Vagina (tissue), 2 donors: ENCODE measurements at regions not wholly inside any gene's neighbourhood (a gene's known extent, or its start where the extent isn't known, plus 50 kb on each side); places are given as distances from the start of the nearest gene placed in this dataset.

Experiments
- DNase-seq, 2 donors: peaks; one replicate each; pipeline ENCODE4 v3.0.0-alpha.2; 2017; ENCODE audit errors: extremely low spot score in 2 of 2
- H3K27ac ChIP-seq: fragments of 200-600 bp; sonication (generic); one replicate; pipeline ENCODE4 v1.5.1; 2019
- H3K27me3 ChIP-seq: fragments of 200-600 bp; sonication (generic); one replicate; pipeline ENCODE4 v1.5.1; 2019
- H3K36me3 ChIP-seq, 2 donors: fragments of 200-600 bp; sonication (generic); one replicate each; pipeline ENCODE4 v1.5.1; 2017 to 2019
- H3K4me1 ChIP-seq: fragments of 200-600 bp; sonication (generic); one replicate; pipeline ENCODE4 v1.5.1; 2019
- H3K4me3 ChIP-seq, 2 donors: fragments of 200-600 bp; sonication (generic); 1 replicate in 1 of 2; 2 replicates in 1 of 2; pipeline ENCODE4 v1.5.1; 2016 to 2019
- H3K9me3 ChIP-seq: fragments of 200-600 bp; sonication (generic); one replicate; pipeline ENCODE4 v1.5.1; 2019
- POLR2A ChIP-seq, 2 donors: fragments of 450-650 bp; IDR thresholded peaks; one replicate each; pipeline ENCODE4 v1.6.1; 2017; ENCODE audit warnings: antibody characterized with exemption in 2 of 2, mild to moderate bottlenecking in 2 of 2, moderate library complexity in 2 of 2
- POLR2AphosphoS5 ChIP-seq, 2 donors: sonication (generic); formaldehyde crosslinking; IDR thresholded peaks; one replicate each; pipeline ENCODE4 v1.9.0; 2017; ENCODE audit warnings: antibody characterized with exemption in 2 of 2, mild to moderate bottlenecking in 2 of 2, low read depth in 1 of 2; ENCODE audit not compliant: insufficient read depth in 1 of 2
- intact Hi-C: fragments of 100-400 bp; cut with DNase I; formaldehyde crosslinking; loops from one replicate; pipeline ENCODE4 v1.15.1; 2023
- TF ChIP-seq, protein P1 (sequence below), 3 experiments: fragments of 450-650 bp in 2 of 3; fragments of 200-600 bp in 1 of 3; sonication (generic) in 1 of 3; IDR thresholded peaks; one replicate each; pipeline ENCODE4 v1.5.1; 2017 to 2019; ENCODE audit warnings: antibody characterized with exemption in 3 of 3, mild to moderate bottlenecking in 2 of 3, moderate library complexity in 2 of 3

DNA sequence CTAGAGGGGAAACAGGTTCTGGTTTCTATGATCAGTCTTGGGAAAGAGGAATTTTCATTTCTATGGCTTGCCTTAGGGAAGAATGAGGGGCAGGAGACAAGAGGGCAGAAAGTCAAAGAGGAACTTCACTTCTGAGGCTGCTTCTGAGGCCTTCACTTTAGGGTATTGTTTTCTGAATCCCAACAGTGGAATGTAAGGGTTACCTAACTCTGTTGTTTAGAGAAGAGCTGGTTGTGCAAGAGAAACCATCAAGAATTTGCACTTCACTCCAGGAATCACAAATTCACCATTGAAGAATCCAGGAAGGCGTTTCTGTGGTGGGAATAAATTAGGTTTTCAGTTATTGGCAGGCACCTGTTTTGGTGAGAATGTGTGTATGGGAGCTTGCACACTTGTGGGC is 126.7 kb upstream of the AMOT start:
- H3K9me3 ChIP-seq, result no peaks in the 10 kb centered on the region
- no peaks in the 10 kb centered on the region for H3K4me1 ChIP-seq
- no peak for DNase-seq
- no peaks in the 10 kb centered on the region for H3K36me3 ChIP-seq
- no peak for TF ChIP-seq POLR2AphosphoS5 (IDR thresholded peaks at IDR 0.05; ENCODE audit: insufficient read depth in 1 of 2, low read depth in 1 of 2)
- no peak overlapping the region for H3K4me3 ChIP-seq
- H3K27ac ChIP-seq, result no peak overlapping the region
- no peaks in the 10 kb centered on the region for H3K27me3 ChIP-seq
- intact Hi-C loops, result no loop called here

- TF ChIP-seq POLR2AphosphoS5 (IDR thresholded peaks at IDR 0.05; ENCODE audit: insufficient read depth in 1 of 2, low read depth in 1 of 2), result no peak
- no peak for TF ChIP-seq POLR2A (IDR thresholded peaks at IDR 0.05)
- TF ChIP-seq, protein P1, sequence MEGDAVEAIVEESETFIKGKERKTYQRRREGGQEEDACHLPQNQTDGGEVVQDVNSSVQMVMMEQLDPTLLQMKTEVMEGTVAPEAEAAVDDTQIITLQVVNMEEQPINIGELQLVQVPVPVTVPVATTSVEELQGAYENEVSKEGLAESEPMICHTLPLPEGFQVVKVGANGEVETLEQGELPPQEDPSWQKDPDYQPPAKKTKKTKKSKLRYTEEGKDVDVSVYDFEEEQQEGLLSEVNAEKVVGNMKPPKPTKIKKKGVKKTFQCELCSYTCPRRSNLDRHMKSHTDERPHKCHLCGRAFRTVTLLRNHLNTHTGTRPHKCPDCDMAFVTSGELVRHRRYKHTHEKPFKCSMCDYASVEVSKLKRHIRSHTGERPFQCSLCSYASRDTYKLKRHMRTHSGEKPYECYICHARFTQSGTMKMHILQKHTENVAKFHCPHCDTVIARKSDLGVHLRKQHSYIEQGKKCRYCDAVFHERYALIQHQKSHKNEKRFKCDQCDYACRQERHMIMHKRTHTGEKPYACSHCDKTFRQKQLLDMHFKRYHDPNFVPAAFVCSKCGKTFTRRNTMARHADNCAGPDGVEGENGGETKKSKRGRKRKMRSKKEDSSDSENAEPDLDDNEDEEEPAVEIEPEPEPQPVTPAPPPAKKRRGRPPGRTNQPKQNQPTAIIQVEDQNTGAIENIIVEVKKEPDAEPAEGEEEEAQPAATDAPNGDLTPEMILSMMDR (IDR thresholded peaks at IDR 0.05), result no peak
- Histone ChIP-seq H3K9me3 (no peaks in the 10 kb centered on the region), H3K36me3 (no peaks in the 10 kb centered on the region), H3K4me3 (no peak overlapping the region), H3K27me3 (no peaks in the 10 kb centered on the region), H3K27ac (no peak overlapping the region), H3K4me1 (no peaks in the 10 kb centered on the region)
- no peak for DNase-seq
- intact Hi-C loops, result no loop called here
Observed at GRCh38 chrX:112961981-112962380, 121.3 kb upstream of the AMOT start.

DNA sequence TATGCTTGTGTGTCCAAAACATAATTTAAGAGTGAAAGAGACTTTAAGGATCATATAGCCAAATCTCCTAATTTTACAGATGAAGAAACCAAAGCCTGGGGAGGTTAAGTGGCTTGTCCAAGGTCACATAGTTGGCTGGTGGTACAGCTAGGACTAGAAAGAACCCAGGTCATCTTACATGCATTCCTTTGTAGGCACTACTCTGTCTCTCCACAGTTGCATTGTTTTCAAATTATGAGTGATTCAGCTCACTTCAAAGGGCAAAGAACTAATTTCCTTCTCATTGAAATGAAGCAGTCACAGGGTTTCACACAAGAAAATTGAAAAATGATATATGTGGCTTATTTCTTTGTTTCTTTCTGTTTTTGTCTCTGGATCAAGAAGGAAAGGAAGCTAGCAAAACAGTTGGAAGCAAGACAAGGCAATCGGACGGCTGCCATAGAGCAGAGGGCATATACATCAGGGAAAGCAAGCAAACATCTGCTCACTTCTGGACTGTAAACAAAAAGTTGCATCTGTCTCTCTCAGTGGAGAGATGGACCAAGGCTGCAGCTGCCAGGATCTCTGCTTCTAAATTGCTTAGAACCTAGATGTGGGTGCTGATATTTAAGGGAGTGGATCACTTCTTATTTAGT is 107.5 kb upstream of the AMOT start:
- intact Hi-C loops, result no loop called here
- H3K27ac ChIP-seq, result no peak overlapping the region
- no peaks in the 10 kb centered on the region for H3K27me3 ChIP-seq
- H3K36me3 ChIP-seq, result no peaks in the 10 kb centered on the region
- H3K9me3 ChIP-seq, result no peaks in the 10 kb centered on the region
- no peaks in the 10 kb centered on the region for H3K4me1 ChIP-seq
- TF ChIP-seq POLR2A (IDR thresholded peaks at IDR 0.05) (no peak), POLR2AphosphoS5 (IDR thresholded peaks at IDR 0.05; ENCODE audit: insufficient read depth in 1 of 2, low read depth in 1 of 2) (no peak)
- TF ChIP-seq, protein P1 (IDR thresholded peaks at IDR 0.05), result no peak
- H3K4me3 ChIP-seq, result no peak overlapping the region
- DNase-seq, result no peak

GRCh38 chrX:112946227-112946626 is 105.6 kb upstream of the AMOT start:
- Histone ChIP-seq H3K27me3 (no peaks in the 10 kb centered on the region), H3K27ac (no peak overlapping the region), H3K4me3 (no peak overlapping the region), H3K4me1 (no peaks in the 10 kb centered on the region), H3K9me3 (no peaks in the 10 kb centered on the region), H3K36me3 (no peaks in the 10 kb centered on the region)
- TF ChIP-seq, protein P1 (IDR thresholded peaks at IDR 0.05), result no peak
- TF ChIP-seq POLR2A (IDR thresholded peaks at IDR 0.05), result no peak
- TF ChIP-seq POLR2AphosphoS5 (IDR thresholded peaks at IDR 0.05; ENCODE audit: insufficient read depth in 1 of 2, low read depth in 1 of 2), result no peak
- intact Hi-C loops, result no loop called here
- no peak for DNase-seq

DNA sequence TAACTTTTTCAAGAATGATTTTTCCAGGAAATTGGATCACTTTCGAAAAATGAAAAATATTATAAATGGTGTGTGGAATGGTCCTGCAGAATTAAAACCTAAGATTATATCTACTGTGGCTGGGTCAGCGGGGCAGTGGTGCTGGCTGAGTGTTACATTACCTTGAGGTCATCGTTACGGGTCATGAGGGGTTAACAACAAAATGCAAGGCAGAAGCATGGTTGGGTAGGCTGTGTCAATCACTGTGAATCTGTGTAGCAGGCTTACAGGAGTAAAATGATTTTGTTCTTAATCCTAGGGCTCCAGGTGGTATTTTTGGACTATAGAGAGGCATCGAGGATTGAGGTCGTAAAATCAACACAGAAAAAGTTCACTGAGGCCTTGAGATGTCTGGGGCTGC is 105.2 kb upstream of the AMOT start:
- Histone ChIP-seq H3K9me3 (no peaks in the 10 kb centered on the region), H3K27me3 (no peaks in the 10 kb centered on the region), H3K36me3 (no peaks in the 10 kb centered on the region), H3K4me3 (no peak overlapping the region), H3K27ac (no peak overlapping the region), H3K4me1 (no peaks in the 10 kb centered on the region)
- intact Hi-C loops, result no loop called here
- DNase-seq, result no peak
- TF ChIP-seq POLR2A (IDR thresholded peaks at IDR 0.05) (no peak), POLR2AphosphoS5 (IDR thresholded peaks at IDR 0.05; ENCODE audit: insufficient read depth in 1 of 2, low read depth in 1 of 2) (no peak)
- TF ChIP-seq, protein P1 (IDR thresholded peaks at IDR 0.05), result no peak
